ENCODE measurements at regions not wholly inside any gene's neighbourhood (a gene's known extent, or its start where the extent isn't known, plus 50 kb on each side); places are given as distances from the start of the nearest gene placed in this dataset.

GRCh38 chr7:155919391-155920067 lies 107.3 kb upstream of the SHH start:
- H3K36me3 Mint-ChIP-seq (ENCODE audit: low read depth): no peaks in the 10 kb centered on the region
- H3K27me3 Mint-ChIP-seq (ENCODE audit: insufficient read depth): no peaks in the 10 kb centered on the region
- no peak for DNase-seq (ENCODE audit: low spot score)
- H3K9me3 Mint-ChIP-seq: no peaks in the 10 kb centered on the region
- intact Hi-C loops (cut with micrococcal nuclease): no loop called here
- no peaks in the 10 kb centered on the region for H3K4me1 Mint-ChIP-seq (ENCODE audit: low read depth)
- H3K4me3 Mint-ChIP-seq: no peak overlapping the region
- H3K27ac Mint-ChIP-seq: no peak overlapping the region

- DNase-seq (ENCODE audit: low spot score): no peak
- intact Hi-C loops (cut with micrococcal nuclease): no loop called here
- no peaks in the 10 kb centered on the region for H3K36me3 Mint-ChIP-seq (ENCODE audit: low read depth)
- no peak overlapping the region for H3K27ac Mint-ChIP-seq
- H3K9me3 Mint-ChIP-seq: no peaks in the 10 kb centered on the region
- H3K27me3 Mint-ChIP-seq (ENCODE audit: insufficient read depth): no peaks in the 10 kb centered on the region
- no peaks in the 10 kb centered on the region for H3K4me1 Mint-ChIP-seq (ENCODE audit: low read depth)
- H3K4me3 Mint-ChIP-seq: no peak overlapping the region
These were observed 106.6 kb upstream of the SHH start for GRCh38 chr7:155918720-155919390.

DNA sequence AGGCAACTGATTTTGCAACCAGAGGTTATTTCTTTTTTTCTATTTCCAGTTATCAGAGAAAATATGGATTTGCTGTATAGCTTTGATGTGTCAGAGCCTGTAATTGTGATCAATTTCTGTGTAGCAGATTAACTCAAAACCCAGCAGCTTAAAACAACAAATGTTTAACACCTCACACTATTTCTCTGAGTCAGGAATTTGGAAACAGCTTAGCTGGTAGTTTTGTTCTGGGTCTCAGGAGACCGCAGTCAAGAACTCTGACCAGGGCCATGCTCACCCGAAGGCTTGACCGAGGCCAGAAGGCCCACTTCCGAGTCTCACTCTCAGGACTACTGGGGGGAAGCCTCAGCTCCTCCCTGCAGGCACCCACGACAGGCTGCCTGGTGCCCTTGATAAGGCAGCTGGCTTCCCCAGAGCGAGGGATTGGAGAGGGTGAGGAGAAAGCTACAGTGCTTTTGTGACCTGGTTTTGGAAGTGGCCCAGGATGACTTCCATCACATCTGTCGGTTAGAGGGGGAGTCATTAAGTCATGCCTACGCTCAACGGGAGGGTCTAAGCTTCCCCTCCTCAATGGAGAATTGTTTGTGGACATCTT lies 105.7 kb upstream of the SHH start:
- Mint-ChIP-seq H3K27me3 (ENCODE audit: insufficient read depth) (no peaks in the 10 kb centered on the region), H3K4me3 (no peak overlapping the region), H3K36me3 (ENCODE audit: low read depth) (no peaks in the 10 kb centered on the region), H3K27ac (no peak overlapping the region), H3K4me1 (ENCODE audit: low read depth) (no peaks in the 10 kb centered on the region), H3K9me3 (no peaks in the 10 kb centered on the region)
- intact Hi-C loops (cut with micrococcal nuclease): no loop called here
- DNase-seq (ENCODE audit: low spot score): no peak

GRCh38 chr7:155916926-155917655 lies 104.8 kb upstream of the SHH start:
- H3K27me3 Mint-ChIP-seq (ENCODE audit: insufficient read depth): no peaks in the 10 kb centered on the region
- no peak overlapping the region for H3K4me3 Mint-ChIP-seq
- no peaks in the 10 kb centered on the region for H3K9me3 Mint-ChIP-seq
- DNase-seq (ENCODE audit: low spot score): no peak
- H3K27ac Mint-ChIP-seq: no peak overlapping the region
- intact Hi-C loops (cut with micrococcal nuclease): no loop called here
- H3K4me1 Mint-ChIP-seq (ENCODE audit: low read depth): no peaks in the 10 kb centered on the region
- H3K36me3 Mint-ChIP-seq (ENCODE audit: low read depth): no peaks in the 10 kb centered on the region

GRCh38 chr7:155914341-155914740 lies 102.1 kb upstream of the SHH start:
- intact Hi-C loops (cut with micrococcal nuclease): no loop called here
- Mint-ChIP-seq H3K4me3 (no peak overlapping the region), H3K9me3 (peaks cover 3% of the 10 kb centered on the region), H3K27me3 (ENCODE audit: insufficient read depth) (no peaks in the 10 kb centered on the region), H3K4me1 (ENCODE audit: low read depth) (no peaks in the 10 kb centered on the region), H3K27ac (no peak overlapping the region), H3K36me3 (ENCODE audit: low read depth) (no peaks in the 10 kb centered on the region)
- DNase-seq (ENCODE audit: low spot score): no peak

DNA sequence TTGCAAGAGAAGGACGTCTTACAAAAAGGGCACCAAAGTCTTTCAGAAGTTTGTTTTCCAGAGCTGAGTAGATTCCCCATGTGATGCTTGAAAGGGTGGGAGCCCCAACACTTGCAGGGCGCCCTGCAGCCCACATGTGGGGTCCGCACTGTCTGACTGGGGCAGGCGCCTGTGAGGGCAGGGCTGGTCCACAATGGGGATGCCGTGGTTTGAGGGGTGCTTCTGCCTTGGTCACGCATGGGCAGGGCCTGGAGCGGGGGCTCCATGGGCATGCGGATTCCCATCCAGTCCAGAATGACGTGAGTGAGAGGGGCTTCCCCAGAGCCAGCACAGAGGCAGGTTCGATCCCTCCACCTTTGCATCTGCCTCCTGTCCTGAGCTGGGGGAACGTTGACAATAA lies 101.5 kb upstream of the SHH start:
- no peaks in the 10 kb centered on the region for H3K4me1 Mint-ChIP-seq (ENCODE audit: low read depth)
- H3K27me3 Mint-ChIP-seq (ENCODE audit: insufficient read depth): no peaks in the 10 kb centered on the region
- intact Hi-C loops (cut with micrococcal nuclease): no loop called here
- no peak for DNase-seq (ENCODE audit: low spot score)
- peaks cover 3% of the 10 kb centered on the region for H3K9me3 Mint-ChIP-seq
- no peaks in the 10 kb centered on the region for H3K36me3 Mint-ChIP-seq (ENCODE audit: low read depth)
- no peak overlapping the region for H3K27ac Mint-ChIP-seq
- H3K4me3 Mint-ChIP-seq: no peak overlapping the region

GRCh38 chr7:155913291-155913690 lies 101.0 kb upstream of the SHH start:
- no peaks in the 10 kb centered on the region for H3K27me3 Mint-ChIP-seq (ENCODE audit: insufficient read depth)
- no peak for DNase-seq (ENCODE audit: low spot score)
- H3K27ac Mint-ChIP-seq: no peak overlapping the region
- H3K4me1 Mint-ChIP-seq (ENCODE audit: low read depth): no peaks in the 10 kb centered on the region
- no peak overlapping the region for H3K4me3 Mint-ChIP-seq
- no peaks in the 10 kb centered on the region for H3K36me3 Mint-ChIP-seq (ENCODE audit: low read depth)
- intact Hi-C loops (cut with micrococcal nuclease): no loop called here
- peaks cover 3% of the 10 kb centered on the region for H3K9me3 Mint-ChIP-seq

- Mint-ChIP-seq H3K27me3 (ENCODE audit: insufficient read depth) (no peaks in the 10 kb centered on the region), H3K4me3 (no peak overlapping the region), H3K36me3 (ENCODE audit: low read depth) (no peaks in the 10 kb centered on the region), H3K9me3 (peaks cover 3% of the 10 kb centered on the region), H3K4me1 (ENCODE audit: low read depth) (no peaks in the 10 kb centered on the region), H3K27ac (no peak overlapping the region)
- intact Hi-C loops (cut with micrococcal nuclease): no loop called here
- DNase-seq (ENCODE audit: low spot score): no peak
These were observed 99.3 kb upstream of the SHH start for GRCh38 chr7:155911471-155912105.

DNA sequence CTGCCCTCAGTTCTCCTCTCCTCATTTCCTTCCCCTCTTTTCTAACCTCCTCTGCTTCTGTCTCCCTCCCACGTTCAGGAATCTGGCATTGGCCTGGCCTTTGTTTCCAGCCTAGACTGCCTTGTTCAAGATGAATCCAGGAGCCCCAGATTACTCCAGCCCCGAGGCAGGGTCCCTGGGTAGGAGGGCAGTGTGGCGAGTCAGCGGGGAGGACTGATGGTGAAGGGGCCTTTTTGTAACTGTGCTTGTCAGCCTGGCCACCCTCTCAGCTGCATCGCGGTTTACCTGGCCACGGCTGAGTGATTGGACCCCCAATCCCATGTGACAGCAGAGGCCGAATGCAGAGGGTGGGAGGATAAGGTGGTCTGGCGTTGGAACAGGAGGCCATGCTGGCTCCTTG lies 96.1 kb upstream of the SHH start:
- Mint-ChIP-seq H3K36me3 (ENCODE audit: low read depth) (no peaks in the 10 kb centered on the region), H3K27ac (no peak overlapping the region), H3K4me1 (ENCODE audit: low read depth) (no peaks in the 10 kb centered on the region), H3K4me3 (no peak overlapping the region), H3K9me3 (peaks cover 14% of the 10 kb centered on the region), H3K27me3 (ENCODE audit: insufficient read depth) (no peaks in the 10 kb centered on the region)
- intact Hi-C loops (cut with micrococcal nuclease): no loop called here
- no peak for DNase-seq (ENCODE audit: low spot score)

GRCh38 chr7:155907450-155908200 lies 95.4 kb upstream of the SHH start:
- Mint-ChIP-seq H3K27ac (no peak overlapping the region), H3K9me3 (peaks cover 14% of the 10 kb centered on the region), H3K36me3 (ENCODE audit: low read depth) (no peaks in the 10 kb centered on the region), H3K4me1 (ENCODE audit: low read depth) (no peaks in the 10 kb centered on the region), H3K27me3 (ENCODE audit: insufficient read depth) (no peaks in the 10 kb centered on the region), H3K4me3 (no peak overlapping the region)
- DNase-seq (ENCODE audit: low spot score): no peak
- intact Hi-C loops (cut with micrococcal nuclease): no loop called here

- Mint-ChIP-seq H3K4me1 (ENCODE audit: low read depth) (no peaks in the 10 kb centered on the region), H3K27ac (no peak overlapping the region), H3K36me3 (ENCODE audit: low read depth) (no peaks in the 10 kb centered on the region), H3K27me3 (ENCODE audit: insufficient read depth) (no peaks in the 10 kb centered on the region), H3K4me3 (no peak overlapping the region), H3K9me3 (peaks cover 10% of the 10 kb centered on the region)
- DNase-seq (ENCODE audit: low spot score): no peak
- intact Hi-C loops (cut with micrococcal nuclease): no loop called here
These were observed 88.9 kb upstream of the SHH start for GRCh38 chr7:155901176-155901575.

GRCh38 chr7:155899596-155899995 lies 87.3 kb upstream of the SHH start:
- no peaks in the 10 kb centered on the region for H3K36me3 Mint-ChIP-seq (ENCODE audit: low read depth)
- no peak overlapping the region for H3K27ac Mint-ChIP-seq
- no peak overlapping the region for H3K4me3 Mint-ChIP-seq
- H3K9me3 Mint-ChIP-seq: peaks cover 4% of the 10 kb centered on the region
- no peaks in the 10 kb centered on the region for H3K4me1 Mint-ChIP-seq (ENCODE audit: low read depth)
- H3K27me3 Mint-ChIP-seq (ENCODE audit: insufficient read depth): no peaks in the 10 kb centered on the region
- no peak for DNase-seq (ENCODE audit: low spot score)
- intact Hi-C loops (cut with micrococcal nuclease): no loop called here

Measured in activated T-helper 1 cell treated with anti-CD3 and anti-CD28 coated beads, Interleukin-12 subunit alpha, Interleukin-12 subunit beta, Interleukin-2, Interleukin-4 antibody, amounts not matched to agents 30 ng/mL and 10 ng/mL and 1 ng/mL, durations not matched to agents 14 hours and 24 hours and 36 hours (primary cell).